ENCODE measurements at regions not wholly inside any gene's neighbourhood (a gene's known extent, or its start where the extent isn't known, plus 50 kb on each side); places are given as distances from the start of the nearest gene placed in this dataset.
"Not testable (repeated sequence)": the region's sequence is repeated elsewhere in the genome, so short reads cannot be mapped to it uniquely, and the experiment has no call there.

DNA sequence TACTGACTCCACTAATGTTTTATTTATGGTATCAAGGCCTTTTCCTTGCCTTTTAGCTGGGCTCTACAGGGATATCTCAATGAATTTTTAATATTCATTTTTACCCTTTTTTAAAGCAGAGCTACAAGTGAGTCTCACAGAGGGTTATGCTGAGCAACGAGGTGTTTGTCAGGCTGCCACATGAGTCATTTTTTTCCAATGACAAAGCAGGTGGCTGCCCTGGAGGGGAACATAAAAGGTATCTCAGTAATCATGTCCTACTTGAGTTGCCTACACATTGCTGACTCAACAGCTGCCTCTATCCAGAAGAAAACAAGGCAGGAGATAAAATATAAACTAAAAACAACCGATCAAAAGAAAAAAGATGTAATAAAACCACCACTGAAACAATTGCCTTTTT, 1004.9 kb upstream of the POT1 start:
- TF ChIP-seq, protein P1, sequence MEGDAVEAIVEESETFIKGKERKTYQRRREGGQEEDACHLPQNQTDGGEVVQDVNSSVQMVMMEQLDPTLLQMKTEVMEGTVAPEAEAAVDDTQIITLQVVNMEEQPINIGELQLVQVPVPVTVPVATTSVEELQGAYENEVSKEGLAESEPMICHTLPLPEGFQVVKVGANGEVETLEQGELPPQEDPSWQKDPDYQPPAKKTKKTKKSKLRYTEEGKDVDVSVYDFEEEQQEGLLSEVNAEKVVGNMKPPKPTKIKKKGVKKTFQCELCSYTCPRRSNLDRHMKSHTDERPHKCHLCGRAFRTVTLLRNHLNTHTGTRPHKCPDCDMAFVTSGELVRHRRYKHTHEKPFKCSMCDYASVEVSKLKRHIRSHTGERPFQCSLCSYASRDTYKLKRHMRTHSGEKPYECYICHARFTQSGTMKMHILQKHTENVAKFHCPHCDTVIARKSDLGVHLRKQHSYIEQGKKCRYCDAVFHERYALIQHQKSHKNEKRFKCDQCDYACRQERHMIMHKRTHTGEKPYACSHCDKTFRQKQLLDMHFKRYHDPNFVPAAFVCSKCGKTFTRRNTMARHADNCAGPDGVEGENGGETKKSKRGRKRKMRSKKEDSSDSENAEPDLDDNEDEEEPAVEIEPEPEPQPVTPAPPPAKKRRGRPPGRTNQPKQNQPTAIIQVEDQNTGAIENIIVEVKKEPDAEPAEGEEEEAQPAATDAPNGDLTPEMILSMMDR (IDR thresholded peaks at IDR 0.05; ENCODE audit: low read depth, low read length): no peak
- in situ Hi-C loops (cut with HindIII; ENCODE audit: low sequenced_read_pairs): no loop called here
- H3K4me3 ChIP-seq (ENCODE audit: low read depth, low read length): no peak overlapping the region
- DNase-seq (ENCODE audit: low read depth, low spot score): no peak

DNA sequence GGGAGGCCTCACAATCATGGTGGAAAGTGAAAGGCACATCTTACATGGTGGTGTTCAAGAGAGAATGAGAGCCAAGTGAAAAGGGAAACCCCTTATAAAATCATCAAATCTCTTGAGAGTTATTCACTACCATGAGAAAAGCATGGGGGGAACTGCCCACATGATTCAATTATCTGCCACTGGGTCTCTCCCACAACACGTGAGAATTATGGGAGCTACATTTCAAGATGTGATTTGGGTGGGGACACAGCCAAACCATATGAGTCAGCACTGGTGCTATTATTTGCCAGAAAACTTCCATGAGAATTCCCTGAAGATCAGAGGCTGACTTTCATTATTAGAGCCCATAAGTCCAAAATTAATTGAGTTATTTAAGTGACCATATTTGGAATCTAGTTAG, 1001.2 kb upstream of the POT1 start:
- in situ Hi-C loops (cut with HindIII; ENCODE audit: low sequenced_read_pairs): no loop called here
- TF ChIP-seq, protein P1 (IDR thresholded peaks at IDR 0.05; ENCODE audit: low read depth, low read length): no peak
- no peak for DNase-seq (ENCODE audit: low read depth, low spot score)
- no peak overlapping the region for H3K4me3 ChIP-seq (ENCODE audit: low read depth, low read length)

DNA sequence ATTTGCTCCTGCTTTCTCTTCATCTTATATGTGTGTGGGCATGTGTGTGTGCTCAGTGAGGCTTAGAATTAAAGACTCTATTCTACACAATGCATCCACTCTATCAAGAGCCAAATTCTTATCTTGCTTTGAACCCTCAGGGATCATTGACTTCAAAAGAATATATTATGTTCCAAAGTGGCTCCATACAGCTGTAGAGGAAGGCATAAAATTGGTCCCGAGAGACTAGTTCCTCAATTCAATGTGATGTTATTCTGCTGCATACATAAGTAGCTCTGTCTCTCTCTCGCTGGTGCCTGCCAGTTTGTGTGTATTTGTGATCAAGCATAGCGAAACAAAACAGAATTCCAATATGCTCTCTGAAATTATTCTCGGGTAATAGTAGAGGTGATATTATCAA, 997.9 kb upstream of the POT1 start:
- TF ChIP-seq, protein P1 (IDR thresholded peaks at IDR 0.05; ENCODE audit: low read depth, low read length): no peak
- DNase-seq (ENCODE audit: low read depth, low spot score): no peak
- no peak overlapping the region for H3K4me3 ChIP-seq (ENCODE audit: low read depth, low read length)
- in situ Hi-C loops (cut with HindIII; ENCODE audit: low sequenced_read_pairs): no loop called here

DNA sequence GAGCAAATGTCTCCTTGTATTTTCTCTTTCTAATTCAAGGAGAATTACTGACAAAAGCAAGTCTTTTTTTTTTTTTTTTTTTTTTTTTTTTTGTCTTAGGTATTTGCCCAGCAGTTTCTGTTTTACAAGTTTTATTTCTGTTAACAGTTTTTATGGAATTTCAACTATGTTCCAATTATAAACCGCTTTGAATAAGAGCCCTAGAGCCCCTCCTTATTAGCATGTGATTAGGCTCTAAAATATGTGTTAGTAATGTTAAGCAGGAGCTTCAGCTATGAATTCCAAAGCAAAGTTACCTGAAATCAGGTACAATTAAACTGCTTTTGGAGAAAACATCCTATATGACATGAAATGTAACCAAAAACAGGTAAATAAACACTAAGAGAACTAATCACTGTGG, 997.0 kb upstream of the POT1 start:
- in situ Hi-C loops (cut with HindIII; ENCODE audit: low sequenced_read_pairs): no loop called here

DNA sequence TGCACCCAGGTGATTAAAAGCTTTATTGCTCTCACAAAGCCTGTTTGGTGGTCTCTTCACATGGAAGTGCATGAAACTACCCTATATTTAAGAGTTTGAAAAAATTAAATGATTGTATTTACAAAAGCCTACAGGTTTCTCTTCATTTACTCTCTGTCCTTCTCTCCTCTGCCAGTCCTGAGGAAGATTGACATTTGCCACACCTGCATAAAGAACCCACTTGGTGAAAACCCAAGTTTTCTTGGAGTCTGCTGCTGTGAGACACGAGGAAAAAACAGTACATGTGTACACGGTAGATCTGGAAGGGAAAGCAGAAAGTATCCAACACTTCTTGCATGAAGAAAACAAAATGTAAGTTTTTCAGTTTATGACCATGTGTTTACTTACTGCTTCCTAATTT, 994.4 kb upstream of the POT1 start:
- in situ Hi-C loops (cut with HindIII; ENCODE audit: low sequenced_read_pairs): no loop called here
- TF ChIP-seq, protein P1 (IDR thresholded peaks at IDR 0.05; ENCODE audit: low read depth, low read length): no peak
- no peak for DNase-seq (ENCODE audit: low read depth, low spot score)
- no peak overlapping the region for H3K4me3 ChIP-seq (ENCODE audit: low read depth, low read length)

More for the DNA sequence above, 997.0 kb upstream of the POT1 start:
- TF ChIP-seq, protein P1 (IDR thresholded peaks at IDR 0.05; ENCODE audit: low read depth, low read length): no peak
- no peak overlapping the region for H3K4me3 ChIP-seq (ENCODE audit: low read depth, low read length)
- DNase-seq (ENCODE audit: low read depth, low spot score): no peak

DNA sequence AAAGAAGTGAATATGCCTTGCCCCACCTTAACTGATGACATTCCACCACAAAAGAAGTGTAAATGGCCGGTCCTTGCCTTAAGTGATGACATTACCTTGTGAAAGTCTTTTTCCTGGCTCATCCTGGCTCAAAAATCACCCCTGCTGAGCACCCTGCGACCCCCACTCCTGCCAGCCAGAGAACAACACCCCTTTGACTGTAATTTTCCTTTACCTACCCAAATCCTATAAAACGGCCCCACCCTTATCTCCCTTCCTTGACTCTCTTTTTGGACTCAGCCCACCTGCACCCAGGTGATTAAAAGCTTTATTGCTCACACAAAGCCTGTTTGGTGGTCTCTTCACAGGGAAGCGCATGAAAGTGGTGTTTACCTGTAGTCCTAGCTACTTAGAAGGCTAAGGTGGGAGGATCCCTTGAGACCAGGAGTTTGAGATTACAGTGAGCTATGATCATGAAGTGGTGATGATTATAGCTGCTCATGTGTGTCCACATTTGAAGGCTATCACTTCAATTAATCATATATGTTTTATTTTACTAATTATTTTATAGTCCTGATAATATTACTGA, 985.8 kb upstream of the POT1 start:
- DNase-seq (ENCODE audit: low read depth, low spot score); in situ Hi-C loops (cut with HindIII; ENCODE audit: low sequenced_read_pairs); H3K4me3 ChIP-seq (ENCODE audit: low read depth, low read length): not testable (repeated sequence)

DNA sequence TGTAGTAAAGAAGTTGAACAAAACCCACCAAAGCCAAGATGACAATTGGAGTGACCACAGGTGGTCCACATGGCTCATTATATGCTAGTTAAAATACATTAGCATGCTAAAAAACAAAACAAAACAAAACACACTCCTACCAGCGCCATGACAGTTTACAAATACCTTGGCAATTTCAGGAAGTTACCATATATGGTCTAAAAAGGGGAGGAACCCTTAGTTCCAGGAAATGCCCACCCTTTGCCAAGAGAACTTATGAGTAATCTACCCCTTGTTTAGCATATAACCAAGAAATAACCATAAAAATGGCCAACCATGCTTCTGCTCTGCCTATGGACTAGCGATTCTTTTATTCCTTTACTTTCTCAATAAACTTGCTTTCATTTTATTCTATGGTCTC, 979.1 kb upstream of the POT1 start:
- TF ChIP-seq, protein P1 (IDR thresholded peaks at IDR 0.05; ENCODE audit: low read depth, low read length): no peak
- no peak for DNase-seq (ENCODE audit: low read depth, low spot score)
- no peak overlapping the region for H3K4me3 ChIP-seq (ENCODE audit: low read depth, low read length)
- in situ Hi-C loops (cut with HindIII; ENCODE audit: low sequenced_read_pairs): no loop called here
